ENCODE measurements at regions not wholly inside any gene's neighbourhood (a gene's known extent, or its start where the extent isn't known, plus 50 kb on each side); places are given as distances from the start of the nearest gene placed in this dataset.

DNA sequence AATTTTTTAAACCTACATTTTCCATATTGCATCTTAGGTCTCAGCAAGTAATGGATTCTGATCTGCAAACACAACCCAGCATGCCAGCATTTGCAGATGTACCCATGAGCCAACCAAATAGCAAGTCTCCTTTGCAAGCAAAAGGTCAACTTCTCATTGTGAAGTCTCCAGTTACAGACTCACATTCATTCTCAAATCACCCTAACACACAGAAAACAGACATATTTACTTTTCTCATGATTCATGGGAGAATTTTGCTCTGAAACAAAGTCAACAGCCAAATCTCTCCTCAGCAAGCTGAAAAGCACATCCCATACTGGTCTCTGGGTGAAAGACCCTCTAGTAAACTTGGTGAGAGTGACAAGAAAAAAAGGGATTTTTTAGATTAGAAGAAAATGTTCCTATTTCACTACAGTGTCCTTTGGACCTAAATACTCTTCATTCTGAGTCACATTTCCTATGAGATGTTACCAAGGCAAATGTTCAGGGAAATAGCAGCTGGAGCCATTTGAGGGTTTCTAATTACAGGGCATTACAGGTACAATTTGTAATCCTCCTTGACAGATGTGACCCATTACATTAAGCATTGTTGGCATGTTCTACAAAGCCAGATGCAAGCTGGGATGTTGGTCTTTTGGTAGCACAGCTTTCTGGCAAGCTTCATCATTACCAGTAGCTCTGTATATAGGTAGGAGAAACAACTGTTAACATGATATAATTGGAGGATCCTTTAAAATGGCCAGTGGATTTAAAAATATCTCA, 383.3 kb downstream of the SMARCA1 start:
- TF ChIP-seq CTCF (IDR thresholded peaks at IDR 0.05), result no peak
- no peak for TF ChIP-seq POLR2A (IDR thresholded peaks at IDR 0.05)
- TF ChIP-seq POLR2AphosphoS5 (IDR thresholded peaks at IDR 0.05), result no peak
- no peaks in the 10 kb centered on the region for H3K36me3 ChIP-seq
- H3K27me3 ChIP-seq (replicated peaks; ENCODE audit: insufficient read depth), result no peaks in the 10 kb centered on the region
- no peak for DNase-seq (ENCODE audit: low spot score)
- intact Hi-C loops (cut with DNase I), result no loop called here
- no peaks in the 10 kb centered on the region for H3K9me3 ChIP-seq
- no peak overlapping the region for H3K4me3 ChIP-seq
- no peaks in the 10 kb centered on the region for H3K4me1 ChIP-seq (replicated peaks)
- no peak overlapping the region for H3K27ac ChIP-seq

DNA sequence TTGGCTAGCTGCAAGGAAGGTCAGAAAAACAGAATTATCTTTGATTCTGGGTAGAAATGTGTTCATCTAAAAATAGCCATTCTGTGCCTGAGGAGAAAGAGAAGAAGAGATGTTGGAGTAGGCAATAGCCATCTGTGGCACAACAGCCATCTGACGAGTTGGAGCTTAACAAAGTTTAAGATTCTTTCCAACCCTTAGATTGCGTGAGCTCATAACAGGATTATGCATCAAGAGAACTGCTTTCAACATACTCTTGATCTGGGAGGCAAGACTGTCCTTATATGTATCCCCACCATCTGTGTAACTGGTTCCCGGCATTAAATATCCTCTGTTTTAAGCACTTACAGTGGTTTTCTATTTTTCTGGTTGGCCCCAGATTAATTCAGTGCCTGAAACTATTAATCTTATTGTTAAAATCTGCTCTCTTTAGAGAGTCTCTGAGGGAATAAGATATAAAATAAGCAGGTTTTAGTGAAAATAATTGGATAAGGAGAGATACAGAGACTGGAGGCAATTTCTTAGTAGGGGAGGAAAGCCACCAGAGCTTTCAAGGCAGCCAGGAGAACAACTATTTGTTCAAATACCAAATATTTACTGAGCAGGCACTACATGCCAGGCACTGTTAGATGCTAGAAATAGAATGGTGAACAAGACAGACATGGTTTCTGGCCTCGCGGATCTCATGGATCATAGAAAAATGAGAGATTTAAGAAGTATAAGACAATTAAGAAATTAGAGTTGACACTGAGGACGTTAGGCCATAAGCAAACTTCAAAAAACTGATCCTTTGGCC, 398.0 kb downstream of the SMARCA1 start:
- Histone ChIP-seq H3K4me1 (replicated peaks) (no peaks in the 10 kb centered on the region), H3K36me3 (no peaks in the 10 kb centered on the region), H3K9me3 (no peaks in the 10 kb centered on the region), H3K27ac (no peak overlapping the region), H3K27me3 (replicated peaks; ENCODE audit: insufficient read depth) (no peaks in the 10 kb centered on the region), H3K4me3 (no peak overlapping the region)
- intact Hi-C loops (cut with DNase I), result no loop called here
- 85% methylated on average over 6 of the region's 6 CpGs for WGBS
- TF ChIP-seq POLR2AphosphoS5 (IDR thresholded peaks at IDR 0.05) (no peak), CTCF (IDR thresholded peaks at IDR 0.05) (no peak), POLR2A (IDR thresholded peaks at IDR 0.05) (no peak)
- no peak for DNase-seq (ENCODE audit: low spot score)

DNA sequence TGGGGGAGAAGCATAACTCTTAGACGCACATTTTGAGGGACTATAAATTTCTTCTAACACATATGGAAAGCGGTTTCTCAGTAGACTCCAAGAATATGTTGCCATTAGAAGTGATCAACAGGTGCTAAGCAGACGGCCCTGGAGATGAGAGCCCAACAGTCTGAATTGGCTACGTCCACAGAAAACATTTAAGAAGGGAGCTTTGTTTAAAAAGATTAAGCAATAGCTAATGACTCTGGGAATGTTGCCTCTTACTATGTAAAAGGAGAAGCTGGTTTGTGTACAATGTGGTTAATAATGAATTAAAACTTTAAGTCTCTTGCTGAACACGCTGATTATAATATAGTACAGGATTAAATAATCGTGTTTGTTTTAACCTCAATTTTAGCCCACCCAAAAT, 399.5 kb downstream of the SMARCA1 start:
- Histone ChIP-seq H3K9me3 (no peaks in the 10 kb centered on the region), H3K4me1 (replicated peaks) (no peaks in the 10 kb centered on the region), H3K27me3 (replicated peaks; ENCODE audit: insufficient read depth) (no peaks in the 10 kb centered on the region), H3K27ac (no peak overlapping the region), H3K36me3 (no peaks in the 10 kb centered on the region), H3K4me3 (no peak overlapping the region)
- DNase-seq (ENCODE audit: low spot score), result no peak
- intact Hi-C loops (cut with DNase I), result no loop called here
- TF ChIP-seq POLR2AphosphoS5 (IDR thresholded peaks at IDR 0.05) (no peak), CTCF (IDR thresholded peaks at IDR 0.05) (no peak), POLR2A (IDR thresholded peaks at IDR 0.05) (no peak)
- WGBS, result 47% methylated on average over 6 of the region's 6 CpGs

- 78% methylated on average over 8 of the region's 8 CpGs for WGBS
- TF ChIP-seq POLR2A (IDR thresholded peaks at IDR 0.05), result no peak
- H3K27me3 ChIP-seq (replicated peaks; ENCODE audit: insufficient read depth), result no peaks in the 10 kb centered on the region
- H3K36me3 ChIP-seq, result no peaks in the 10 kb centered on the region
- H3K4me3 ChIP-seq, result no peak overlapping the region
- intact Hi-C loops (cut with DNase I), result no loop called here
- H3K27ac ChIP-seq, result no peak overlapping the region
- no peak for DNase-seq (ENCODE audit: low spot score)
- no peaks in the 10 kb centered on the region for H3K9me3 ChIP-seq
- H3K4me1 ChIP-seq (replicated peaks), result no peaks in the 10 kb centered on the region
Observed at GRCh38 chrX:129116676-129117470, 406.4 kb downstream of the SMARCA1 start.

GRCh38 chrX:129115935-129116334, 407.4 kb downstream of the SMARCA1 start:
- Histone ChIP-seq H3K27ac (no peak overlapping the region), H3K4me1 (replicated peaks) (no peaks in the 10 kb centered on the region), H3K27me3 (replicated peaks; ENCODE audit: insufficient read depth) (no peaks in the 10 kb centered on the region), H3K4me3 (no peak overlapping the region), H3K9me3 (no peaks in the 10 kb centered on the region), H3K36me3 (no peaks in the 10 kb centered on the region)
- no peak for DNase-seq (ENCODE audit: low spot score)
- WGBS, result 88% methylated on average over 1 of the region's 1 CpG
- intact Hi-C loops (cut with DNase I), result no loop called here
- TF ChIP-seq POLR2AphosphoS5 (IDR thresholded peaks at IDR 0.05), result no peak
- TF ChIP-seq POLR2A (IDR thresholded peaks at IDR 0.05), result no peak
- TF ChIP-seq CTCF (IDR thresholded peaks at IDR 0.05), result no peak

Data from prostate gland (tissue), 2 donors.